GM19240 (cell line): ENCODE measurements at regions not wholly inside any gene's neighbourhood (a gene's known extent, or its start where the extent isn't known, plus 50 kb on each side); places are given as distances from the start of the nearest gene placed in this dataset.

Source experiments
- DNase-seq: peaks from one replicate; pipeline ENCODE4 v3.0.0; 2011; ENCODE audit warnings: low spot score; ENCODE audit not compliant: insufficient read length

DNA sequence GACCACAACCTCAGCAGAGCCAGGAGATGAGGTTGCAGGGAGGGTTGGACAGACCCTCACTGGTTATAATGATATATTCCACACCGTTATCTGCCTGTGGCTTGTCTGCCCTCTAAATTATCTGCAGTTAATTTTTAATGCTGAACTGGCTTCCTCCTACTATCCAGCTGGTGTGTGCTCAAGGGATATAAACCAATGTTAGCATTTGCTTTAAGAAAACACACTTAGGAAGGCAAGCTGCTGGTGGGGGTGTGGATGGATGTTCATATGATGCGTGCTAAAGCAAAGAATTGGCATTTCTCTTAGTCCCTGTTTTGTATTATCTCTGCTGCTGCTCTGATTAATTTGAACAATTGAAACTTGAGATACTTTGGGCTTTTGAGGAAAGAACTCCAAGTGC is 132.2 kb upstream of the NPVF start:
- no peak for DNase-seq

- no peak for DNase-seq
These were observed 133.1 kb upstream of the NPVF start for GRCh38 chr7:25361387-25361786.

GRCh38 chr7:25361863-25362262 is 133.6 kb upstream of the NPVF start:
- DNase-seq, result no peak

DNA sequence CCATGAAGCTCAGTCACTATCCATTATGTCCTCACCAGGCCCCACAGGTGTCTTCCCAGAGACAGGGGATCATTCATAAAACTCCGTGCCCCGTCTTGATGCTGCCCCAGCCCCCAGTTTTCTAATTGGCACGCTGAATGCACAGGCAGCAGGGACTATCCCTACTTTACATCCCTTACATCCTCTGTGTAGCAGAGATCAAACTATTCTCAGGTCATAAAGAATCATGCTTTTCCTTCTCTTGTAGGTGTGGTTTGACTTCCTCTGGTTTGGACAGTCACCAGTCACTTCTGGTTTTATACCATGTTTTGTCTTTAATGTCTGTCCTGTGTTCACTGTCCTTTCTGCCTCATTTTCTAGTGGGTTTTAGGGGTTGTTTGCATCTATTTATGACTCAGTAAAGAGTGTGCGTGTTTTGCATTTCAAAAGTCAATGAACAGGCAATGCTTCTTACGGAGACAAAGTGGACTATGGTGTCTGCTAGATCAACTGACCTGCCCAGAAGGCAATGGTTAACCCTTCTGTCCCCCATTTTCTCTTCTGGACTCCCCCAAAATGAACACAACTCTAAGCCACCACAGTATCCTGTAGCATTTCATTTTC is 140.4 kb upstream of the NPVF start:
- no peak for DNase-seq

- no peak for DNase-seq
These were observed 141.5 kb upstream of the NPVF start for GRCh38 chr7:25369786-25370185.

GRCh38 chr7:25371972-25372371 is 143.7 kb upstream of the NPVF start:
- DNase-seq, result no peak

GRCh38 chr7:25375805-25376600 is 147.7 kb upstream of the NPVF start:
- no peak for DNase-seq

DNA sequence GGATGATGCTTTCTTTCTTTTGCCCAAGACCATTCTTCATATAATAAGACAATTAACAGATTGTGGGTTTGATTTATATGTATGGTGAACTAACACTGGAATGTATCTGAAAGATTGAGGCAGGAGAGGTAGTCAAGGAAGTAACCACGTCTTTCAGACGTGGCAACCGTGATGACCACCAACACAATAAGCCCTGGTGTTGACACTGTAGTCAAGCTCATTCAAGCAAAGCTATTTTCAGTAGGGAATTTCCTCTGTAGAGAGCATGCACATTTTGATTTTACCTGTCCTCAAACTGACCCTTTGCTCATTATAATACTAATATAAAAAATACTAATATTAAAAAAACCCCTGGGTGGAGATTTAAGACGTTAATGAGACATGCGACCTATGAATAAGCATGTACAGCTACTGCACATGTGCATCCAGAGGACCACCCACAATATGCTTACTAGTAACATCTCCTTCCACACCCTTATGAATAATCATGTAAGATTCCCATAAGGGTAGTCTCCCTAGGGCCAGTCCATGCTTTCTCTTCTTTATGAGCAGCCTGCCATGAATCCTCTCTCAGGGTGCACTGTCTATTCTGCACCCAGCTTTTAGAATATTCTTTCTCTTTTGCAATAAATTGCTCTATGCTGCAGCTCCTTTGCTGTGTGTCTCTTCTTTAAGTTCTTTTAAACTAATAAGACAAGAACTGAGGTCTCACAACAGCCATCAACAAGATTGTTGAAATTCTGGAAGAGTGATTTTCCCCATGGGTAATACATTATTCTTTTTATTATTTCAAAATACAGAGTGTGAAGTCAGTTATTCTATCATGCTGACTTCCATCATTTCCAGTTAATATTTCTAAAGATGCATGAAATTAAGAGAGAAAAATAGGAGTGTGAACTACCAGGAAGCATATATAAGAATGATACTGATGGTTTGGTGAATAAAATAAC is 151.3 kb upstream of the NPVF start:
- DNase-seq, result no peak

DNA sequence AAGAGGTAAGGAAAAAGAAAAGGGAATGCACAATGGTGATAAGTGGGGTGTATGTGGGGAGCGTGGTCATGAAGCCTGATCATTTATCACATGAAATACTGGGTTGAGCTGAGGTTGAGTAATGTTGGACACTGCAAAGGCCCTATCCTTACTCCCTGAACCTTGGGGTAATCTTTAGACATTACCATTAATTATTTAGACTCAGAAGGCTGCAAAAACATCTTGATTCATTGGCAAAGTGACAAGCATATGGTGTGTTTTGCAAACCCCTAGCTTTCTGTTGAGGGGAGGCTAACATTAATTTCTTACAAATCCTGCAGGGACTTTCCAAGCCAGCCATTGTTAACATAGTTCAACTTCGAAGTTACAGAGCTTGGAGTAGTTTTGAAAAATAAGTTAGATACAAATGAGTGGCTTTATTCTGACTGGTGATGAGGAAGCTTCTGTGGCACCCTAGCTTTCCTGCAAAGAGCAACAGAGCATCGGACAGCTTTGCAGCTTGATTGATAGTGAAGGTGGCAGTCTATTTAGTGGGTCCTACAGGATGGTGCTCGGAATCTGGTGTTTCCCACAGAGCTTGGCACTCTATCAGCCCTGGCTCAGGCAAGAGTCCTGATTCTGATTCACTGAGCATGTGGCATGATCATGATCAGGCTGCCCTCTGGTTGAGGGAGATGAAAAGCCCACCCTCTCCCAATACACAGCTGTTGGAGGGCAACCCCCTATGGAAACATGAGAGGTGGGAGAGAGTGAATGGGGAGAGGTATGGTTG is 153.7 kb upstream of the NPVF start:
- no peak for DNase-seq

DNA sequence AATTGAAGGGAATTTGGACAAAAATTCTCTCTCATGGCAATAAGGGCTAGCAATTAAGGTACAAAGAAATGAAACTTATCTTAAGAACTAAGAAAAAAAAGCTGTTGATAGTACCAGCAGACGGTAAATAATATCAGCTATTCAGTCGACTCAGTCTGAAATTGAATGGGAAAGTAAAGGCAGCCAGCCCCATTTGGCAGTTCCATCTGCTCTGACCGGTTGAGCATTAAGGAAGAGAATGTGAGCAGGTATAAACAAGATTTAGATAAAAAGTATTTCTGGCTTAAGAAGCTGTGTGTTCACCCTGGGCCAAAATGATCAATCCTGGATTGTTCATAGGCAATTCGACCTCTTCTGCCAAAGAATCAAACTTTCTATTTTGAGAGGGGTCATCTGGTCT is 154.6 kb upstream of the NPVF start:
- DNase-seq, result no peak

GRCh38 chr7:25383402-25383801 is 155.1 kb upstream of the NPVF start:
- DNase-seq, result no peak

DNA sequence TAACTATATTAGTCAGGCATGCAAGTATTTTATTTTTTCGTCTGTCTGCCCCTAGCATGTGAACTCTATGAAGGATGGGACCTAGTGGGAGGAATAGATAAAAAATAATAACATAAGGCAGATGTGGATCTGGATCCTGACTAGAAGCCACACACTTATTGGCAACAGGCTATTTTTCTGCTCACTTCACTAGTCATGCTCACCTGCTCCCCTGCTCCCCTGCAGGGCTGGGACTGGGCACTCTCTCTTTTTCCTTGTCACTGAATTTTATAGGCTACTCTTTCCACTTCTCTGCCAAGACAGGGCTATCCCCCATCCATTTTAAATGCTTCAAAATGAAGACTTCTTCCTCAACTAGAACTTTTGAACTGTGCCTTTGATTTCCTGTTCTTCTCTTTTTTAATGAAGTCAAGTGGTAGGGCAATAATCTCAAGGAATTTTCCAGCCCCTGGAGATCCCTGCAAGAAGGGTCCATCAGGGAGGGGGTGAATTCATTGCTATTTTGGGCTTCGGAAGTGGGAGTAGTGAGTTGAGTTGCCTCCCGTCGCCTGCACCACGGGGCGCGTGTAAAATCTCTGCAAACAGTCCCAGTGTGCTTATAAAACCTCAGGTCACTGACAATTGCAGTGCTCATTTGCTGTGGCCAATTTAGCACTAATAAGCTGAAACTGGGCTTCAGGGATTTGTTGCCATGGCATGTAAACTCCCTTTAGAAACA is 156.7 kb upstream of the NPVF start:
- no peak for DNase-seq

GRCh38 chr7:25385506-25386136 is 157.3 kb upstream of the NPVF start:
- no peak for DNase-seq

GRCh38 chr7:25386311-25386744 is 158.0 kb upstream of the NPVF start:
- no peak for DNase-seq

GRCh38 chr7:25388681-25389080 is 160.4 kb upstream of the NPVF start:
- no peak for DNase-seq

GRCh38 chr7:25389489-25390106 is 161.3 kb upstream of the NPVF start:
- no peak for DNase-seq

- no peak for DNase-seq
These were observed 163.1 kb upstream of the NPVF start for GRCh38 chr7:25391295-25391861.

- no peak for DNase-seq
These were observed 163.8 kb upstream of the NPVF start for GRCh38 chr7:25391961-25392587.
